GM19467 (cell line): ENCODE measurements at regions not wholly inside any gene's neighbourhood (a gene's known extent, or its start where the extent isn't known, plus 50 kb on each side); places are given as distances from the start of the nearest gene placed in this dataset.
"Not testable (repeated sequence)": the region's sequence is repeated elsewhere in the genome, so short reads cannot be mapped to it uniquely, and the experiment has no call there.

ENCODE experiments used
- ATAC-seq: cut with Tn5 transposase; IDR thresholded peaks from one replicate; pipeline ENCODE4 v1.9.1; 2021; ENCODE audit warnings: mild to moderate bottlenecking, moderate library complexity; ENCODE audit not compliant: unreplicated experiment

GRCh38 chr4:85018983-85019382 is 52.5 kb upstream of the WDFY3 start:
- no peak for ATAC-seq

- no peak for ATAC-seq
Observed at GRCh38 chr4:85019411-85019810, 52.9 kb upstream of the WDFY3 start.

GRCh38 chr4:85024671-85025070 is 58.2 kb upstream of the WDFY3 start:
- no peak for ATAC-seq

- ATAC-seq, result no peak
Observed at GRCh38 chr4:85028910-85029309, 62.4 kb upstream of the WDFY3 start.

- no peak for ATAC-seq
Observed at GRCh38 chr4:85029453-85029852, 63.0 kb upstream of the WDFY3 start.

- no peak for ATAC-seq
Observed at GRCh38 chr4:85030156-85030555, 63.7 kb upstream of the WDFY3 start.

- not testable (repeated sequence) for ATAC-seq
Observed at GRCh38 chr4:85033838-85034237, 67.3 kb upstream of the WDFY3 start.

- no peak for ATAC-seq
Observed at GRCh38 chr4:85039526-85039925, 73.0 kb upstream of the WDFY3 start.

- not testable (repeated sequence) for ATAC-seq
Observed at GRCh38 chr4:85043812-85044496, 77.5 kb upstream of the WDFY3 start.

- ATAC-seq, result no peak
Observed at GRCh38 chr4:85050736-85051135, 84.2 kb upstream of the WDFY3 start.

- no peak for ATAC-seq
Observed at GRCh38 chr4:85051526-85051925, 85.0 kb upstream of the WDFY3 start.

GRCh38 chr4:85054925-85055324 is 88.4 kb upstream of the WDFY3 start:
- ATAC-seq, result not testable (repeated sequence)

GRCh38 chr4:85058551-85058950 is 92.1 kb upstream of the WDFY3 start:
- no peak for ATAC-seq

- ATAC-seq, result no peak
Observed at GRCh38 chr4:85061974-85062373, 95.5 kb upstream of the WDFY3 start.

- no peak for ATAC-seq
Observed at GRCh38 chr4:85062466-85062865, 96.0 kb upstream of the WDFY3 start.

- ATAC-seq, result no peak
Observed at GRCh38 chr4:85067342-85067741, 100.9 kb upstream of the WDFY3 start.

- no peak for ATAC-seq
Observed at GRCh38 chr4:85078016-85078415, 111.5 kb upstream of the WDFY3 start.

GRCh38 chr4:85081196-85081595 is 114.7 kb upstream of the WDFY3 start:
- ATAC-seq, result no peak

GRCh38 chr4:85084371-85085094 is 118.0 kb upstream of the WDFY3 start:
- ATAC-seq, result peak; percentile 80

- ATAC-seq, result no peak
Observed at GRCh38 chr4:85086721-85087120, 120.2 kb upstream of the WDFY3 start.

GRCh38 chr4:85092536-85092935 is 126.0 kb upstream of the WDFY3 start:
- ATAC-seq, result no peak

- ATAC-seq, result no peak
Observed at GRCh38 chr4:85092943-85093342, 126.5 kb upstream of the WDFY3 start.

GRCh38 chr4:85094735-85095134 is 128.2 kb upstream of the WDFY3 start:
- ATAC-seq, result no peak
